Vagina (tissue), 2 donors: ENCODE measurements at regions not wholly inside any gene's neighbourhood (a gene's known extent, or its start where the extent isn't known, plus 50 kb on each side); places are given as distances from the start of the nearest gene placed in this dataset.

Experiments
- DNase-seq, 2 donors: peaks; one replicate each; pipeline ENCODE4 v3.0.0-alpha.2; 2017; ENCODE audit errors: extremely low spot score in 2 of 2
- H3K27ac ChIP-seq: fragments of 200-600 bp; sonication (generic); one replicate; pipeline ENCODE4 v1.5.1; 2019
- H3K27me3 ChIP-seq: fragments of 200-600 bp; sonication (generic); one replicate; pipeline ENCODE4 v1.5.1; 2019
- H3K36me3 ChIP-seq, 2 donors: fragments of 200-600 bp; sonication (generic); one replicate each; pipeline ENCODE4 v1.5.1; 2017 to 2019
- H3K4me1 ChIP-seq: fragments of 200-600 bp; sonication (generic); one replicate; pipeline ENCODE4 v1.5.1; 2019
- H3K4me3 ChIP-seq, 2 donors: fragments of 200-600 bp; sonication (generic); 1 replicate in 1 of 2; 2 replicates in 1 of 2; pipeline ENCODE4 v1.5.1; 2016 to 2019
- H3K9me3 ChIP-seq: fragments of 200-600 bp; sonication (generic); one replicate; pipeline ENCODE4 v1.5.1; 2019
- POLR2A ChIP-seq, 2 donors: fragments of 450-650 bp; IDR thresholded peaks; one replicate each; pipeline ENCODE4 v1.6.1; 2017; ENCODE audit warnings: antibody characterized with exemption in 2 of 2, mild to moderate bottlenecking in 2 of 2, moderate library complexity in 2 of 2
- POLR2AphosphoS5 ChIP-seq, 2 donors: sonication (generic); formaldehyde crosslinking; IDR thresholded peaks; one replicate each; pipeline ENCODE4 v1.9.0; 2017; ENCODE audit warnings: antibody characterized with exemption in 2 of 2, mild to moderate bottlenecking in 2 of 2, low read depth in 1 of 2; ENCODE audit not compliant: insufficient read depth in 1 of 2
- intact Hi-C: fragments of 100-400 bp; cut with DNase I; formaldehyde crosslinking; loops from one replicate; pipeline ENCODE4 v1.15.1; 2023
- TF ChIP-seq, protein P1 (sequence below), 3 experiments: fragments of 450-650 bp in 2 of 3; fragments of 200-600 bp in 1 of 3; sonication (generic) in 1 of 3; IDR thresholded peaks; one replicate each; pipeline ENCODE4 v1.5.1; 2017 to 2019; ENCODE audit warnings: antibody characterized with exemption in 3 of 3, mild to moderate bottlenecking in 2 of 3, moderate library complexity in 2 of 3

DNA sequence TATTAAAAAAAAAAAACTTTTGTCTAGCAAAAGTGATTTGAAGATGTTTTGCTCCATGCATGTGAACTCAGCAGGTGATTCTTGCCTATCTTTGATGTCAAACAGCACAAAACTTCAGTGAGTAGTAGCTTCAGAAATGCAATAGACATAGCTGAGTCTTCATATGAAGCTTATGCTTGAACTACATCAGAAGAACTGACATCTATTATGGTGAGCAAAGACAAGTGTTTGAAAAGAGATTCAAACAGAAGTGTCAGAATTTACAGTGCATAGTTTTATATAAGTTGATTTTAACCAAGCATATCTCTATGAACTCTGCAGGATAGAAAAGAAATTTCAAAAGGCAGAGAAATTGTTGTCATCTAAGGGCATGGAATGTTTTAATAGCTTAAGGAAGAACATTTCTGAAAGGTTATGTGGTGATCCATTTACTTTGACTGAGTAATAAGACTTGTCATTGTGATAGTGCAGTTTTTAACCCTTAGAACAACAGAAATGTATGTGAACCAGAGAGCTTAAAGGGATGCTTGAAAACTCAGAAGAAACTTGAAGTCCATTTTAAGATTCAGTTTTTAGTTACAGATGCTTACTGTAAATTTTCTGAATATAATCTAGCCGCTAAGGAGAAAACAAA is 351.4 kb downstream of the MDFIC start:
- Histone ChIP-seq H3K9me3 (no peaks in the 10 kb centered on the region), H3K36me3 (no peaks in the 10 kb centered on the region), H3K4me3 (no peak overlapping the region), H3K27ac (no peak overlapping the region), H3K4me1 (no peaks in the 10 kb centered on the region), H3K27me3 (no peaks in the 10 kb centered on the region)
- no peak for DNase-seq
- intact Hi-C loops = no loop called here
- TF ChIP-seq POLR2AphosphoS5 (IDR thresholded peaks at IDR 0.05; ENCODE audit: insufficient read depth in 1 of 2, low read depth in 1 of 2) (no peak), POLR2A (IDR thresholded peaks at IDR 0.05) (no peak)
- TF ChIP-seq, protein P1, sequence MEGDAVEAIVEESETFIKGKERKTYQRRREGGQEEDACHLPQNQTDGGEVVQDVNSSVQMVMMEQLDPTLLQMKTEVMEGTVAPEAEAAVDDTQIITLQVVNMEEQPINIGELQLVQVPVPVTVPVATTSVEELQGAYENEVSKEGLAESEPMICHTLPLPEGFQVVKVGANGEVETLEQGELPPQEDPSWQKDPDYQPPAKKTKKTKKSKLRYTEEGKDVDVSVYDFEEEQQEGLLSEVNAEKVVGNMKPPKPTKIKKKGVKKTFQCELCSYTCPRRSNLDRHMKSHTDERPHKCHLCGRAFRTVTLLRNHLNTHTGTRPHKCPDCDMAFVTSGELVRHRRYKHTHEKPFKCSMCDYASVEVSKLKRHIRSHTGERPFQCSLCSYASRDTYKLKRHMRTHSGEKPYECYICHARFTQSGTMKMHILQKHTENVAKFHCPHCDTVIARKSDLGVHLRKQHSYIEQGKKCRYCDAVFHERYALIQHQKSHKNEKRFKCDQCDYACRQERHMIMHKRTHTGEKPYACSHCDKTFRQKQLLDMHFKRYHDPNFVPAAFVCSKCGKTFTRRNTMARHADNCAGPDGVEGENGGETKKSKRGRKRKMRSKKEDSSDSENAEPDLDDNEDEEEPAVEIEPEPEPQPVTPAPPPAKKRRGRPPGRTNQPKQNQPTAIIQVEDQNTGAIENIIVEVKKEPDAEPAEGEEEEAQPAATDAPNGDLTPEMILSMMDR (IDR thresholded peaks at IDR 0.05) = no peak

DNA sequence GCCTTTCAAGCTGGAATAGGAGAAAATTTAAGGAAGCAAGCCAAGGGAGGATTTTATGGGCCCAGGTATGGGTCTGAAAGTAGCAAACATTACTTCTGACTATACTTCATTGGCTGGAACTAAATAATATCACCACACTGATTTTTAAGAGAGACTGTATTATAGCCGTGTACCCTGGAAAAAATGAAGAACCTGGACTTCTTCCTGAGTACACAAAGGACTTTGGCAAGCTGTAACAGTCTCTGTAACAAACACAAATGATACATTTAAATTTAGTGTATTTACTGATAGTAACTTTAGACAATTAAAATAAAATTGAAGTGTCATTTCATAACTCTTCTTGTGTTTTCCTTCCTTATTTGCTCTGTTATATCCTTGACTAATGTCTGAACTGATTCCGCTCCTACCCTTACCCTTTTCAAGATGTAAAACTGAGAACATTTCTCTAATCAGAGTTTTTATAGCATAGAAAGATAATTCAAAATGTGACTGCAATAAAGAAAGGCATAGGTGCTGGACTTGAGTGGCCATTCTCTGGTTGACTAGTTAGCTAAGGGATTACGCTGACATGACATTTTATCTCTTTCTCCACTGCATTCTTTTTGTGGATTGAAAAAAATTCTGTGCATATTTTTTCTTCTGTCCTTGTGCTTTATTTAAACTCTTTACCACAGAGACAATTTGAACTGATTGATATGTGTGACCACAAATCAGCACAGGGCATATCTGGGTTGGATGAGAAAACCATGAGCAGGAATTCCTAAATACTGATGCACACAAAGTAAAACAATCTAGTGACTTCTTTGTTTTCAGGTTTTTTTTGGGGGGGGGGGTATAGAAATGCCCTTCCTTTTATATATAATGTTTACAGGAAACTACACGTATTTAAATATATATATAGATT is 349.7 kb downstream of the MDFIC start:
- DNase-seq = no peak
- Histone ChIP-seq H3K36me3 (no peaks in the 10 kb centered on the region), H3K9me3 (no peaks in the 10 kb centered on the region), H3K27ac (no peak overlapping the region), H3K4me1 (no peaks in the 10 kb centered on the region), H3K4me3 (no peak overlapping the region), H3K27me3 (no peaks in the 10 kb centered on the region)
- no peak for TF ChIP-seq POLR2A (IDR thresholded peaks at IDR 0.05)
- TF ChIP-seq, protein P1 (IDR thresholded peaks at IDR 0.05) = no peak
- TF ChIP-seq POLR2AphosphoS5 (IDR thresholded peaks at IDR 0.05; ENCODE audit: insufficient read depth in 1 of 2, low read depth in 1 of 2) = no peak
- intact Hi-C loops = no loop called here

DNA sequence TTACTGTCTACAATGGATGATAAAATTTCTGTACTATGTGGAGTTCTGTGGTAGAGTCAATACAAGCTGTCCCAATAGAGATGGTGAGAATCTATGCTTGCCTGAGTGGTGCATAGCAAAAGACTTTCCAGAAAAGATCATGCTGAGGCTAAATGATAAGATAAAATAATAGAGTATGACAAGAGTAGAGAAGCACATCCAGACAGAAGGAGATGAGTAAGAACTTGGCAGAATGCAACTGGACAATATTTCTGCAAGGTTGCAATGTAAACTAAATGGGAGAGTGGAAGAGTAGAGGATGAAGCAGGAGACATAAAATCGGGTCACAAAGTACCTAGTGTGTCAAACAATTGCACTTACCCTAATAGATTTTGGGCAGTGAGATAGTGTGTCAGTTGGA is 347.6 kb downstream of the MDFIC start:
- no peak for DNase-seq
- Histone ChIP-seq H3K36me3 (no peaks in the 10 kb centered on the region), H3K27ac (no peak overlapping the region), H3K4me1 (no peaks in the 10 kb centered on the region), H3K9me3 (no peaks in the 10 kb centered on the region), H3K4me3 (no peak overlapping the region), H3K27me3 (no peaks in the 10 kb centered on the region)
- intact Hi-C loops = no loop called here
- TF ChIP-seq, protein P1 (IDR thresholded peaks at IDR 0.05) = no peak
- TF ChIP-seq POLR2AphosphoS5 (IDR thresholded peaks at IDR 0.05; ENCODE audit: insufficient read depth in 1 of 2, low read depth in 1 of 2) = no peak
- TF ChIP-seq POLR2A (IDR thresholded peaks at IDR 0.05) = no peak

DNA sequence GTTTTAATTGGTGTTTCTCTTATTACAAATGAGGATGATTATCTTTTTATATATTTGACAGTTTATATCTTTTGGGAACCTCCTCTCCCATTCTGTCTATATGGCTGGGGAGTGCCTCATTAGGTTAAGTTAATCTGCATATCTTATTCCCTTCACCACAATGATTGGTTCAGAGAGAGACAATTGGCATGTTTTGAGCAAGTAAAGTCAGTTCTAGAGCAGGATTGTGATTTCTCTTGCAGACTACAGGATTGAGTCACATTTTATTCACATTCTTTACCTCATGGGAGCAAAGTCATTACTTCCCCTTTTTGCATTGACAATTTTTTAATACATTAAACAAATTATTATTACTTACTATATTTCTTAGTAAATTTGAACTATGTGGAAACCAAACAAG is 345.6 kb downstream of the MDFIC start:
- Histone ChIP-seq H3K4me1 (no peaks in the 10 kb centered on the region), H3K36me3 (no peaks in the 10 kb centered on the region), H3K27ac (no peak overlapping the region), H3K9me3 (no peaks in the 10 kb centered on the region), H3K27me3 (no peaks in the 10 kb centered on the region), H3K4me3 (no peak overlapping the region)
- intact Hi-C loops = no loop called here
- DNase-seq = no peak
- no peak for TF ChIP-seq POLR2A (IDR thresholded peaks at IDR 0.05)
- TF ChIP-seq, protein P1 (IDR thresholded peaks at IDR 0.05) = no peak
- TF ChIP-seq POLR2AphosphoS5 (IDR thresholded peaks at IDR 0.05; ENCODE audit: insufficient read depth in 1 of 2, low read depth in 1 of 2) = no peak

DNA sequence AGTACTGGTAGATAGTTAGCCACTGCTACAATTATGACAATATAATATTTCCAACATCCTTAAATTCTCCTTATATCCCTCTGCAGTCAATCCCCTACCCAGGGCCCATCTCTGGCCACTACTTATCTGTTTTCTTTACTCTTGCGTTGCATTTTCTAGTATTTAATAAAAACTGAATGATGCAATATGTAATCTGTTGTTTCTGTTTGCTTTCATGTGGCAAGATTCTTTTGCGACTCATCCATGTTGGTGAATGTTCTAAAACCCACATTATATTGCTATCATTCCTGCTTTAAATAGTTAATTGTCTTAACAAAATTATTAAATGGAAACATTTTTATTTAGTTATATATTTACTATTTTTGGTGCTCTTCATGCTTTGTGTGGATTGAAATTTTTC is 338.5 kb downstream of the MDFIC start:
- TF ChIP-seq POLR2A (IDR thresholded peaks at IDR 0.05) (no peak), POLR2AphosphoS5 (IDR thresholded peaks at IDR 0.05; ENCODE audit: insufficient read depth in 1 of 2, low read depth in 1 of 2) (no peak)
- TF ChIP-seq, protein P1 (IDR thresholded peaks at IDR 0.05) = no peak
- H3K36me3 ChIP-seq = no peaks in the 10 kb centered on the region
- H3K27ac ChIP-seq = no peak overlapping the region
- H3K27me3 ChIP-seq = no peaks in the 10 kb centered on the region
- no peaks in the 10 kb centered on the region for H3K9me3 ChIP-seq
- H3K4me3 ChIP-seq = no peak overlapping the region
- no peak for DNase-seq
- no peaks in the 10 kb centered on the region for H3K4me1 ChIP-seq
- intact Hi-C loops = no loop called here
